ENCODE measurements at regions not wholly inside any gene's neighbourhood (a gene's known extent, or its start where the extent isn't known, plus 50 kb on each side); places are given as distances from the start of the nearest gene placed in this dataset.

GRCh38 chrX:95762716-95763115, 921.9 kb upstream of the DIAPH2 start:
- no peaks in the 10 kb centered on the region for H3K79me1 ChIP-seq (ENCODE audit: low read depth, low read length)
- H3K4me3 ChIP-seq (ENCODE audit: extremely low read depth in 1 of 4, insufficient read depth in 2 of 4, low read depth in 3 of 4, low read length in 4 of 4): no peak overlapping the region
- FAIRE-seq (peak; percentile 13), DNase-seq (ENCODE audit: low read depth in 1 of 2, low spot score in 2 of 2) (no peak)
- H3K4me2 ChIP-seq (ENCODE audit: insufficient read depth in 1 of 2, low read depth in 2 of 2, low read length in 2 of 2): no peak overlapping the region
- CTCF ChIA-PET (ENCODE audit: partially characterized antibody): interaction anchor here (0.9 to 1.3 kb wide), 3 partner anchors 326 to 412 kb away, joined by 3 to 4 read pairs (median 3); no protein-coding TSS in a partner anchor
- peaks cover 0 to 3% (median 1%) of the 10 kb centered on the region in 4 experiments; a peak in 2 of 7 replicates for H3K4me1 ChIP-seq (replicated peaks in 1 of 4; ENCODE audit: control insufficient read depth in 3 of 4, insufficient read depth in 4 of 4, low read length in 3 of 4)
- H3K9me3 ChIP-seq (ENCODE audit: insufficient read depth in 2 of 2, low read depth in 1 of 2, low read length in 1 of 2): no peaks in the 10 kb centered on the region
- H3K56ac ChIP-seq (replicated peaks; ENCODE audit: insufficient read length, low read depth, low read length): no peak overlapping the region
- H3K18ac ChIP-seq (ENCODE audit: extremely low read depth, low read length): no peak overlapping the region
- no peak overlapping the region for H2BK5ac ChIP-seq (ENCODE audit: low read depth, low read length)
- no peak overlapping the region for H3K9ac ChIP-seq (replicated peaks in 1 of 4; ENCODE audit: extremely low read depth in 1 of 4, low read depth in 3 of 4, low read length in 3 of 4)
- no peak overlapping the region for H2BK120ac ChIP-seq (replicated peaks; ENCODE audit: low read depth, low read length)
- no peak overlapping the region for H4K5ac ChIP-seq (ENCODE audit: insufficient read length, low read depth, low read length)
- H2BK20ac ChIP-seq (ENCODE audit: low read length): no peak overlapping the region
- no peak overlapping the region for H2AK5ac ChIP-seq (ENCODE audit: low read depth, low read length)
- WGBS, 2 experiments (ENCODE audit: extremely low coverage in 1 of 2, insufficient coverage in 1 of 2, insufficient read length in 1 of 2, insufficient replicate concordance in 2 of 2, low coverage in 1 of 2, low lambda C conversion rate in 2 of 2, missing lambda C conversion rate in 1 of 2): 36% methylated on average over 1 of the region's 1 CpG; no CpG with 5 or more reads in 1 of the 2 experiments
- H3K36me3 ChIP-seq (ENCODE audit: control insufficient read depth in 2 of 4, insufficient read depth in 4 of 4, low read length in 3 of 4): no peaks in the 10 kb centered on the region
- no peak overlapping the region for H2BK12ac ChIP-seq (ENCODE audit: low read depth, low read length)
- no peak overlapping the region for H4K8ac ChIP-seq (ENCODE audit: extremely low read depth, insufficient read depth, low read length)
- H3K23ac ChIP-seq (ENCODE audit: insufficient read length): no peak overlapping the region
- no peaks in the 10 kb centered on the region for H3K27me3 ChIP-seq (replicated peaks in 1 of 4; ENCODE audit: control insufficient read depth in 3 of 4, extremely low read depth in 1 of 4, insufficient read depth in 3 of 4, low read length in 3 of 4)
- H2AFZ ChIP-seq (ENCODE audit: low read length): no peak overlapping the region
- no peaks in the 10 kb centered on the region for H4K20me1 ChIP-seq (replicated peaks in 1 of 2; ENCODE audit: control insufficient read depth in 1 of 2, insufficient read depth in 2 of 2, low read length in 2 of 2)
- POLR2A ChIA-PET (ENCODE audit: partially characterized antibody): no interaction called here
- no peak overlapping the region for H3K27ac ChIP-seq (ENCODE audit: low read depth, low read length)
- no peak overlapping the region for H3K14ac ChIP-seq (ENCODE audit: insufficient read length)
- no peak overlapping the region for H3K4ac ChIP-seq (replicated peaks; ENCODE audit: insufficient read length, low read depth, low read length)
- no peak overlapping the region for H4K91ac ChIP-seq (replicated peaks; ENCODE audit: insufficient read length, low read length)
- no peak overlapping the region for H2BK15ac ChIP-seq (ENCODE audit: low read length)
- H3K79me2 ChIP-seq (ENCODE audit: control insufficient read depth in 1 of 2, insufficient read depth in 2 of 2, low read length in 2 of 2): no peaks in the 10 kb centered on the region
- H3K23me2 ChIP-seq (ENCODE audit: low read depth, low read length): no peaks in the 10 kb centered on the region
- no peak for TF ChIP-seq ATF2 (IDR thresholded peaks at IDR 0.05; ENCODE audit: low read length)
- no peak for TF ChIP-seq SP4 (IDR thresholded peaks at IDR 0.05; ENCODE audit: low read length)
- no peak for TF ChIP-seq NANOG (IDR thresholded peaks at IDR 0.05; ENCODE audit: insufficient read depth, low read depth, low read length, poor library complexity, severe bottlenecking)
- no peak for TF ChIP-seq BCL11A (IDR thresholded peaks at IDR 0.05; ENCODE audit: low read depth in 2 of 2, low read length in 2 of 2)
- no peak for TF ChIP-seq YY1 (IDR thresholded peaks at IDR 0.05; ENCODE audit: low read depth, low read length)
- no peak for TF ChIP-seq CTBP2 (IDR thresholded peaks at IDR 0.05; ENCODE audit: borderline replicate concordance, insufficient read depth, insufficient read length, low read length)
- peak; percentile 57; the same call in 1 of the 2 replicates for TF ChIP-seq JUND (IDR thresholded peaks at IDR 0.05; ENCODE audit: low read length)
- no peak for TF ChIP-seq RBBP5 (IDR thresholded peaks at IDR 0.05; ENCODE audit: borderline replicate concordance, low read depth, low read length)
- TF ChIP-seq TCF12 (IDR thresholded peaks at IDR 0.05; ENCODE audit: low read depth, low read length): no peak
- no peak for TF ChIP-seq SP2 (IDR thresholded peaks at IDR 0.05; ENCODE audit: low read length)
- no peak for TF ChIP-seq CEBPB (IDR thresholded peaks at IDR 0.05; ENCODE audit: low read depth, low read length)
- no peak for TF ChIP-seq BACH1 (IDR thresholded peaks at IDR 0.05; ENCODE audit: low read length)

Data from H1 (cell line).